ENCODE measurements at regions not wholly inside any gene's neighbourhood (a gene's known extent, or its start where the extent isn't known, plus 50 kb on each side); places are given as distances from the start of the nearest gene placed in this dataset.

DNA sequence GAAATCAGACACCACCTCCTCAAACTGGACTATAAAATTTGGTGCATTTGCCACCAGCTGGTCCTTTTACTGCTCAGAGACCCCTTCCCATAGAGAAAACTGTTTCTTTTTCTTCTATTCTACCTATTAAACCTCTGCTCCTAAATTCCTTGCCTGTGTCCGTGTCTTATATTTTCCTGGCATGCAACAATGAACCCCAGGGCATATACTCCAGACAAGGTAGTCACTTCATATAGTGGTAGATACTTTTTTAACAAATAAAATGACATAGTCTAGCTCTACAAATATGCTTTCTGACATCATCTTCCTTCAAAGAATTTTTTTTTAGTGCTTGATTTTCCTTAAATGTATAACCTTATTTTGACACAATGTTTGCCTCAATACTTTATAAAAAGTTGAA is 1402.9 kb upstream of the PABPC4L start:
- ATAC-seq = no peak
- H3K4me3 Mint-ChIP-seq = no peak overlapping the region
- no peaks in the 10 kb centered on the region for H3F3A ChIP-seq (replicated peaks; ENCODE audit: low read depth)
- peaks cover 3% of the 10 kb centered on the region; the same call in 1 of the 2 replicates for H3K9me2 ChIP-seq (ENCODE audit: insufficient read depth)
- peaks cover 7% of the 10 kb centered on the region; the same call in 1 of the 2 replicates for H3K36me3 ChIP-seq (ENCODE audit: insufficient read depth)
- 0 out of 3 replicates have a peak, but pooled peaks cover 2% of the 10 kb centered on the region for H3K4me1 Mint-ChIP-seq
- H3K4me3 ChIP-seq = no peak overlapping the region
- H3K36me3 Mint-ChIP-seq (ENCODE audit: low read depth) = peaks cover 11% of the 10 kb centered on the region; the same call in 2 of the 3 replicates
- DNase-seq (ENCODE audit: low spot score) = no peak
- H4K20me1 ChIP-seq (replicated peaks; ENCODE audit: insufficient read depth) = no peaks in the 10 kb centered on the region
- no peaks in the 10 kb centered on the region for H3K27me3 ChIP-seq (ENCODE audit: insufficient read depth)
- no peaks in the 10 kb centered on the region for H3K79me2 ChIP-seq (replicated peaks; ENCODE audit: insufficient read depth)
- no peaks in the 10 kb centered on the region for H3K4me1 ChIP-seq (ENCODE audit: insufficient read depth)
- TF ChIP-seq NANOG (IDR thresholded peaks at IDR 0.05; ENCODE audit: borderline replicate concordance) = no peak
- TF ChIP-seq EZH2phosphoT487 (IDR thresholded peaks at IDR 0.05; ENCODE audit: unreplicated experiment) = no peak
- TF ChIP-seq CREB1 (CRISPR knock-in tag; IDR thresholded peaks at IDR 0.05; ENCODE audit: low read depth) = no peak
- no peak for TF ChIP-seq JUNB (IDR thresholded peaks at IDR 0.05; ENCODE audit: unreplicated experiment)
- no peak overlapping the region for H3K27ac Mint-ChIP-seq
- peaks cover 27% of the 10 kb centered on the region for H3K9me3 Mint-ChIP-seq
- H2AFZ ChIP-seq = no peak overlapping the region
- no peak overlapping the region for H3K27ac ChIP-seq (ENCODE audit: low read depth)
- no peak overlapping the region for H3K4me2 ChIP-seq
- H3K27me3 Mint-ChIP-seq (ENCODE audit: insufficient read depth, low read depth, poor library complexity) = no peaks in the 10 kb centered on the region

DNA sequence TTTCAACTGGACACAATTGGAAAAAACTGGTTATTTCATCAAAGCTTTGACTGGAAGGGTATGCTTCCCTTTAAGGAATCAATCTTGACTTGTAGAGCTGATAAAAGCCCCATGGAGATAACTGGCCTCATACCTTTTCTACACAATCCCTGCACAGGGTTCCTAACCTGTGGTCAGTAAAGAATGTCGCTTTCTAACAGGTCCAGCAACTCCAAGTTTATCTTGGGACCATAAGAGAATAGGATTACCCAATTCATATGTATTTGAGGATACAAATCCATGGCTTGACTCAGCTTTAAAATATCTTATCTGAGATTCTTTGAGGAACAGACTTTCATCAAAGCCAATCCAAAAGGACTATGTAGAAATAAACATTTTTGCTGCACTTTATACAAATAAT is 1399.8 kb upstream of the PABPC4L start:
- Histone ChIP-seq H3F3A (replicated peaks; ENCODE audit: low read depth) (no peaks in the 10 kb centered on the region), H3K27ac (ENCODE audit: low read depth) (no peak overlapping the region), H3K4me3 (no peak overlapping the region), H3K27me3 (ENCODE audit: insufficient read depth) (no peaks in the 10 kb centered on the region), H3K4me1 (ENCODE audit: insufficient read depth) (no peaks in the 10 kb centered on the region), H4K20me1 (replicated peaks; ENCODE audit: insufficient read depth) (no peaks in the 10 kb centered on the region), H3K36me3 (ENCODE audit: insufficient read depth) (peaks cover 19% of the 10 kb centered on the region), H2AFZ (no peak overlapping the region), H3K79me2 (replicated peaks; ENCODE audit: insufficient read depth) (no peaks in the 10 kb centered on the region), H3K4me2 (no peak overlapping the region), H3K9me2 (ENCODE audit: insufficient read depth) (peaks cover 3% of the 10 kb centered on the region; the same call in 1 of the 2 replicates)
- Mint-ChIP-seq H3K9me3 (peaks cover 54% of the 10 kb centered on the region), H3K4me1 (0 out of 3 replicates have a peak, but pooled peaks cover 2% of the 10 kb centered on the region), H3K36me3 (ENCODE audit: low read depth) (peaks cover 35% of the 10 kb centered on the region), H3K27me3 (ENCODE audit: insufficient read depth, low read depth, poor library complexity) (no peaks in the 10 kb centered on the region), H3K27ac (no peak overlapping the region), H3K4me3 (no peak overlapping the region)
- no peak for DNase-seq (ENCODE audit: low spot score)
- no peak for ATAC-seq
- TF ChIP-seq EZH2phosphoT487 (IDR thresholded peaks at IDR 0.05; ENCODE audit: unreplicated experiment) (no peak), ZNF114 (CRISPR knock-in tag; IDR thresholded peaks at IDR 0.05) (no peak), EZH2 (IDR thresholded peaks at IDR 0.05; ENCODE audit: low read depth, unreplicated experiment) (no peak), STAT1 (IDR thresholded peaks at IDR 0.05; ENCODE audit: unreplicated experiment) (no peak), JUNB (IDR thresholded peaks at IDR 0.05; ENCODE audit: unreplicated experiment) (no peak), ZNF331 (CRISPR knock-in tag; IDR thresholded peaks at IDR 0.05; ENCODE audit: low read depth) (no peak)
- TF ChIP-seq, protein P1, sequence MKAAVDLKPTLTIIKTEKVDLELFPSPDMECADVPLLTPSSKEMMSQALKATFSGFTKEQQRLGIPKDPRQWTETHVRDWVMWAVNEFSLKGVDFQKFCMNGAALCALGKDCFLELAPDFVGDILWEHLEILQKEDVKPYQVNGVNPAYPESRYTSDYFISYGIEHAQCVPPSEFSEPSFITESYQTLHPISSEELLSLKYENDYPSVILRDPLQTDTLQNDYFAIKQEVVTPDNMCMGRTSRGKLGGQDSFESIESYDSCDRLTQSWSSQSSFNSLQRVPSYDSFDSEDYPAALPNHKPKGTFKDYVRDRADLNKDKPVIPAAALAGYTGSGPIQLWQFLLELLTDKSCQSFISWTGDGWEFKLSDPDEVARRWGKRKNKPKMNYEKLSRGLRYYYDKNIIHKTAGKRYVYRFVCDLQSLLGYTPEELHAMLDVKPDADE (IDR thresholded peaks at IDR 0.05) = no peak
- TF ChIP-seq, protein P2, sequence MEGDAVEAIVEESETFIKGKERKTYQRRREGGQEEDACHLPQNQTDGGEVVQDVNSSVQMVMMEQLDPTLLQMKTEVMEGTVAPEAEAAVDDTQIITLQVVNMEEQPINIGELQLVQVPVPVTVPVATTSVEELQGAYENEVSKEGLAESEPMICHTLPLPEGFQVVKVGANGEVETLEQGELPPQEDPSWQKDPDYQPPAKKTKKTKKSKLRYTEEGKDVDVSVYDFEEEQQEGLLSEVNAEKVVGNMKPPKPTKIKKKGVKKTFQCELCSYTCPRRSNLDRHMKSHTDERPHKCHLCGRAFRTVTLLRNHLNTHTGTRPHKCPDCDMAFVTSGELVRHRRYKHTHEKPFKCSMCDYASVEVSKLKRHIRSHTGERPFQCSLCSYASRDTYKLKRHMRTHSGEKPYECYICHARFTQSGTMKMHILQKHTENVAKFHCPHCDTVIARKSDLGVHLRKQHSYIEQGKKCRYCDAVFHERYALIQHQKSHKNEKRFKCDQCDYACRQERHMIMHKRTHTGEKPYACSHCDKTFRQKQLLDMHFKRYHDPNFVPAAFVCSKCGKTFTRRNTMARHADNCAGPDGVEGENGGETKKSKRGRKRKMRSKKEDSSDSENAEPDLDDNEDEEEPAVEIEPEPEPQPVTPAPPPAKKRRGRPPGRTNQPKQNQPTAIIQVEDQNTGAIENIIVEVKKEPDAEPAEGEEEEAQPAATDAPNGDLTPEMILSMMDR (conservative IDR thresholded peaks at IDR 0.05; ENCODE audit: low read depth in 2 of 2) = no peak
- TF ChIP-seq, protein P3, sequence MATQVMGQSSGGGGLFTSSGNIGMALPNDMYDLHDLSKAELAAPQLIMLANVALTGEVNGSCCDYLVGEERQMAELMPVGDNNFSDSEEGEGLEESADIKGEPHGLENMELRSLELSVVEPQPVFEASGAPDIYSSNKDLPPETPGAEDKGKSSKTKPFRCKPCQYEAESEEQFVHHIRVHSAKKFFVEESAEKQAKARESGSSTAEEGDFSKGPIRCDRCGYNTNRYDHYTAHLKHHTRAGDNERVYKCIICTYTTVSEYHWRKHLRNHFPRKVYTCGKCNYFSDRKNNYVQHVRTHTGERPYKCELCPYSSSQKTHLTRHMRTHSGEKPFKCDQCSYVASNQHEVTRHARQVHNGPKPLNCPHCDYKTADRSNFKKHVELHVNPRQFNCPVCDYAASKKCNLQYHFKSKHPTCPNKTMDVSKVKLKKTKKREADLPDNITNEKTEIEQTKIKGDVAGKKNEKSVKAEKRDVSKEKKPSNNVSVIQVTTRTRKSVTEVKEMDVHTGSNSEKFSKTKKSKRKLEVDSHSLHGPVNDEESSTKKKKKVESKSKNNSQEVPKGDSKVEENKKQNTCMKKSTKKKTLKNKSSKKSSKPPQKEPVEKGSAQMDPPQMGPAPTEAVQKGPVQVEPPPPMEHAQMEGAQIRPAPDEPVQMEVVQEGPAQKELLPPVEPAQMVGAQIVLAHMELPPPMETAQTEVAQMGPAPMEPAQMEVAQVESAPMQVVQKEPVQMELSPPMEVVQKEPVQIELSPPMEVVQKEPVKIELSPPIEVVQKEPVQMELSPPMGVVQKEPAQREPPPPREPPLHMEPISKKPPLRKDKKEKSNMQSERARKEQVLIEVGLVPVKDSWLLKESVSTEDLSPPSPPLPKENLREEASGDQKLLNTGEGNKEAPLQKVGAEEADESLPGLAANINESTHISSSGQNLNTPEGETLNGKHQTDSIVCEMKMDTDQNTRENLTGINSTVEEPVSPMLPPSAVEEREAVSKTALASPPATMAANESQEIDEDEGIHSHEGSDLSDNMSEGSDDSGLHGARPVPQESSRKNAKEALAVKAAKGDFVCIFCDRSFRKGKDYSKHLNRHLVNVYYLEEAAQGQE (IDR thresholded peaks at IDR 0.05; ENCODE audit: unreplicated experiment) = no peak
